Muscle layer of duodenum (tissue), 2 donors: ENCODE measurements at regions not wholly inside any gene's neighbourhood (a gene's known extent, or its start where the extent isn't known, plus 50 kb on each side); places are given as distances from the start of the nearest gene placed in this dataset.

Experiments
- H3K27ac ChIP-seq: one replicate; pipeline ENCODE4 v1.7.0; 2013; ENCODE audit warnings: mild to moderate bottlenecking, low read length
- H3K27me3 ChIP-seq: one replicate; pipeline ENCODE4 v1.7.0; 2013; ENCODE audit warnings: low read depth, mild to moderate bottlenecking, control low read depth, low read length
- H3K36me3 ChIP-seq, 2 donors: one replicate each; pipeline ENCODE4 v1.7.0; 2013; ENCODE audit warnings: low read length in 2 of 2, control low read depth in 1 of 2, mild to moderate bottlenecking in 1 of 2; ENCODE audit not compliant: insufficient read depth in 2 of 2, control insufficient read depth in 1 of 2
- H3K4me1 ChIP-seq, 2 donors: one replicate each; pipeline ENCODE4 v1.7.0; 2013; ENCODE audit warnings: low read length in 2 of 2, mild to moderate bottlenecking in 2 of 2, control low read depth in 1 of 2, moderate library complexity in 1 of 2; ENCODE audit not compliant: insufficient read depth in 2 of 2, control insufficient read depth in 1 of 2
- H3K4me3 ChIP-seq, 2 donors: one replicate each; pipeline ENCODE4 v1.7.0; 2013; ENCODE audit warnings: low read length in 2 of 2, low read depth in 1 of 2, mild to moderate bottlenecking in 1 of 2
- H3K9me3 ChIP-seq, 2 donors: one replicate each; pipeline ENCODE4 v1.7.0; 2013; ENCODE audit warnings: low read length in 2 of 2, control low read depth in 1 of 2, mild to moderate bottlenecking in 1 of 2; ENCODE audit not compliant: control insufficient read depth in 1 of 2
- donor health status: healthy.

GRCh38 chr18:1464444-1465217, 560.0 kb downstream of the ADCYAP1 start:
- no peaks in the 10 kb centered on the region for H3K9me3 ChIP-seq
- H3K27me3 ChIP-seq = no peaks in the 10 kb centered on the region
- H3K27ac ChIP-seq = no peak overlapping the region
- H3K4me1 ChIP-seq = no peaks in the 10 kb centered on the region
- H3K36me3 ChIP-seq = no peaks in the 10 kb centered on the region
- no peak overlapping the region for H3K4me3 ChIP-seq

GRCh38 chr18:1466035-1466434, 561.4 kb downstream of the ADCYAP1 start:
- Histone ChIP-seq H3K27me3 (no peaks in the 10 kb centered on the region), H3K4me1 (no peaks in the 10 kb centered on the region), H3K36me3 (no peaks in the 10 kb centered on the region), H3K4me3 (no peak overlapping the region), H3K27ac (no peak overlapping the region), H3K9me3 (no peaks in the 10 kb centered on the region)

GRCh38 chr18:1467461-1467964, 562.8 kb downstream of the ADCYAP1 start:
- Histone ChIP-seq H3K9me3 (no peaks in the 10 kb centered on the region), H3K4me1 (no peaks in the 10 kb centered on the region), H3K27me3 (no peaks in the 10 kb centered on the region), H3K36me3 (no peaks in the 10 kb centered on the region), H3K27ac (no peak overlapping the region), H3K4me3 (no peak overlapping the region)

GRCh38 chr18:1468550-1468949, 563.9 kb downstream of the ADCYAP1 start:
- no peaks in the 10 kb centered on the region for H3K9me3 ChIP-seq
- no peaks in the 10 kb centered on the region for H3K36me3 ChIP-seq
- no peaks in the 10 kb centered on the region for H3K27me3 ChIP-seq
- H3K4me3 ChIP-seq = no peak overlapping the region
- no peaks in the 10 kb centered on the region for H3K4me1 ChIP-seq
- H3K27ac ChIP-seq = no peak overlapping the region

- H3K9me3 ChIP-seq = no peaks in the 10 kb centered on the region
- no peak overlapping the region for H3K4me3 ChIP-seq
- H3K4me1 ChIP-seq = no peaks in the 10 kb centered on the region
- no peak overlapping the region for H3K27ac ChIP-seq
- no peaks in the 10 kb centered on the region for H3K27me3 ChIP-seq
- no peaks in the 10 kb centered on the region for H3K36me3 ChIP-seq
These were observed 571.2 kb downstream of the ADCYAP1 start for GRCh38 chr18:1475867-1476266.

GRCh38 chr18:1480309-1480708, 575.6 kb downstream of the ADCYAP1 start:
- no peaks in the 10 kb centered on the region for H3K4me1 ChIP-seq
- no peaks in the 10 kb centered on the region for H3K36me3 ChIP-seq
- H3K9me3 ChIP-seq = no peaks in the 10 kb centered on the region
- no peak overlapping the region for H3K27ac ChIP-seq
- no peak overlapping the region for H3K4me3 ChIP-seq
- H3K27me3 ChIP-seq = no peaks in the 10 kb centered on the region

GRCh38 chr18:1481577-1481976, 576.9 kb downstream of the ADCYAP1 start:
- Histone ChIP-seq H3K9me3 (no peaks in the 10 kb centered on the region), H3K27me3 (no peaks in the 10 kb centered on the region), H3K4me1 (no peaks in the 10 kb centered on the region), H3K4me3 (no peak overlapping the region), H3K27ac (no peak overlapping the region), H3K36me3 (no peaks in the 10 kb centered on the region)

- H3K9me3 ChIP-seq = no peaks in the 10 kb centered on the region
- H3K27ac ChIP-seq = no peak overlapping the region
- no peaks in the 10 kb centered on the region for H3K36me3 ChIP-seq
- H3K4me3 ChIP-seq = no peak overlapping the region
- no peaks in the 10 kb centered on the region for H3K27me3 ChIP-seq
- H3K4me1 ChIP-seq = no peaks in the 10 kb centered on the region
These were observed 578.7 kb downstream of the ADCYAP1 start for GRCh38 chr18:1483385-1483784.

- H3K27me3 ChIP-seq = no peaks in the 10 kb centered on the region
- no peaks in the 10 kb centered on the region for H3K9me3 ChIP-seq
These were observed 582.8 kb downstream of the ADCYAP1 start for GRCh38 chr18:1487457-1487856.

GRCh38 chr18:1488394-1488793, 583.7 kb downstream of the ADCYAP1 start:
- Histone ChIP-seq H3K36me3 (no peaks in the 10 kb centered on the region), H3K4me1 (no peaks in the 10 kb centered on the region), H3K4me3 (no peak overlapping the region), H3K27me3 (no peaks in the 10 kb centered on the region), H3K27ac (no peak overlapping the region), H3K9me3 (no peaks in the 10 kb centered on the region)

More at GRCh38 chr18:1487457-1487856, 582.8 kb downstream of the ADCYAP1 start:
- Histone ChIP-seq H3K27ac (no peak overlapping the region), H3K36me3 (no peaks in the 10 kb centered on the region), H3K4me3 (no peak overlapping the region), H3K4me1 (no peaks in the 10 kb centered on the region)

- no peak overlapping the region for H3K27ac ChIP-seq
- H3K27me3 ChIP-seq = no peaks in the 10 kb centered on the region
- H3K4me3 ChIP-seq = no peak overlapping the region
- H3K9me3 ChIP-seq = no peaks in the 10 kb centered on the region
- no peaks in the 10 kb centered on the region for H3K4me1 ChIP-seq
- H3K36me3 ChIP-seq = no peaks in the 10 kb centered on the region
These were observed 584.3 kb downstream of the ADCYAP1 start for GRCh38 chr18:1488957-1489356.

GRCh38 chr18:1495387-1495786, 590.7 kb downstream of the ADCYAP1 start:
- Histone ChIP-seq H3K9me3 (peaks cover 0 to 5% of the 10 kb centered on the region in 2 donors), H3K27ac (no peak overlapping the region), H3K36me3 (no peaks in the 10 kb centered on the region), H3K4me3 (no peak overlapping the region), H3K27me3 (no peaks in the 10 kb centered on the region), H3K4me1 (no peaks in the 10 kb centered on the region)
